Neural cell (in vitro differentiated cells): ENCODE measurements at regions not wholly inside any gene's neighbourhood (a gene's known extent, or its start where the extent isn't known, plus 50 kb on each side); places are given as distances from the start of the nearest gene placed in this dataset.

ENCODE experiments used
- H2AFZ ChIP-seq: fragments of 200-600, 300-800 bp; sonication (generic), shearing (Covaris generic); 2 replicates; pipeline ENCODE4 v1.6.0; 2014; ENCODE audit warnings: low read depth, mild to moderate bottlenecking, antibody characterized with exemption, low read length, moderate library complexity
- H3F3A ChIP-seq: fragments of 200-600 bp; shearing (Covaris generic); 2 replicates; pipeline ENCODE4 v1.6.1; 2016; ENCODE audit warnings: mild to moderate bottlenecking, moderate library complexity, mixed read lengths, antibody characterized with exemption, low read length; ENCODE audit not compliant: insufficient read depth, poor library complexity, severe bottlenecking
- H3K27ac ChIP-seq: fragments of 200-600, 300-800 bp; sonication (generic), shearing (Covaris generic); 2 replicates; pipeline ENCODE4 v1.5.1; 2014; ENCODE audit warnings: mild to moderate bottlenecking, low read length, moderate library complexity
- H3K27me3 ChIP-seq: fragments of 300-800, 200-600 bp; sonication (generic), shearing (Covaris generic); 2 replicates; pipeline ENCODE4 v1.6.0; 2014; ENCODE audit warnings: mild to moderate bottlenecking, low read depth, low read length, moderate library complexity; ENCODE audit not compliant: insufficient read depth
- H3K36me3 ChIP-seq: fragments of 300-800, 200-600 bp; sonication (generic), shearing (Covaris generic); 2 replicates; pipeline ENCODE4 v1.5.1; 2014; ENCODE audit warnings: mild to moderate bottlenecking, antibody characterized with exemption, low read length, moderate library complexity; ENCODE audit not compliant: insufficient read depth
- H3K4me2 ChIP-seq: fragments of 300-800, 200-600 bp; sonication (generic), shearing (Covaris generic); 2 replicates; pipeline ENCODE4 v1.6.0; 2014; ENCODE audit warnings: mild to moderate bottlenecking, low read length
- H3K4me3 ChIP-seq: fragments of 300-800, 200-600 bp; sonication (generic), shearing (Covaris generic); 2 replicates; pipeline ENCODE4 v1.5.1; 2014; ENCODE audit warnings: mild to moderate bottlenecking, low read length, moderate library complexity
- H3K79me2 ChIP-seq: fragments of 200-600 bp; shearing (Covaris generic); replicated peaks from 2 replicates; pipeline ENCODE4 v1.6.0; 2014; ENCODE audit warnings: mild to moderate bottlenecking, low read length, moderate library complexity; ENCODE audit not compliant: insufficient read depth
- H3K9ac ChIP-seq: fragments of 300-800, 200-600 bp; sonication (generic), shearing (Covaris generic); 2 replicates; pipeline ENCODE4 v1.6.1; 2016; ENCODE audit warnings: mild to moderate bottlenecking, low read length, mixed read lengths
- H3K9me2 ChIP-seq: fragments of 200-600 bp; shearing (Covaris generic); 2 replicates; pipeline ENCODE4 v1.6.1; 2016; ENCODE audit warnings: mild to moderate bottlenecking, low read length, mixed read lengths; ENCODE audit not compliant: insufficient read depth
- H3K9me3 ChIP-seq: fragments of 200-600, 300-800 bp; sonication (generic), shearing (Covaris generic); 2 replicates; pipeline ENCODE4 v1.6.1; 2016; ENCODE audit warnings: mild to moderate bottlenecking, mixed run types, low read length, moderate library complexity, mixed read lengths
- H4K20me1 ChIP-seq: fragments of 200-600 bp; shearing (Covaris generic); 2 replicates; pipeline ENCODE4 v1.6.1; 2016; ENCODE audit warnings: mild to moderate bottlenecking, mixed run types; ENCODE audit not compliant: insufficient read depth
- CTCF ChIP-seq: fragments of 450-650 bp; IDR thresholded peaks from 2 replicates; pipeline ENCODE4 v1.5.1; 2014; ENCODE audit warnings: antibody characterized with exemption, mild to moderate bottlenecking, moderate library complexity; ENCODE audit not compliant: poor library complexity, severe bottlenecking
- EP300 ChIP-seq: fragments of 450-650 bp; conservative IDR thresholded peaks from 2 replicates; pipeline ENCODE4 v1.6.1; 2014; ENCODE audit warnings: antibody characterized with exemption, mild to moderate bottlenecking, moderate library complexity; ENCODE audit not compliant: poor library complexity, severe bottlenecking
- EZH2 ChIP-seq: fragments of 200-600, 300-800 bp; shearing (Covaris generic), sonication (generic); IDR thresholded peaks from 2 replicates; pipeline ENCODE4 v1.6.1; 2014; ENCODE audit warnings: antibody characterized with exemption, low read length, borderline replicate concordance, mild to moderate bottlenecking; ENCODE audit not compliant: insufficient read depth, poor library complexity, severe bottlenecking
- MXI1 ChIP-seq: fragments of 450-650 bp; conservative IDR thresholded peaks from 2 replicates; pipeline ENCODE4 v1.6.1; 2014; ENCODE audit warnings: antibody characterized with exemption, mild to moderate bottlenecking; ENCODE audit not compliant: poor library complexity, severe bottlenecking
- POLR2AphosphoS5 ChIP-seq: IDR thresholded peaks from 2 replicates; pipeline ENCODE4 v1.6.1; 2012
- RAD21 ChIP-seq: fragments of 450-650 bp; conservative IDR thresholded peaks from 2 replicates; pipeline ENCODE4 v1.6.1; 2014; ENCODE audit warnings: antibody characterized with exemption, mild to moderate bottlenecking, moderate library complexity
- REST ChIP-seq: IDR thresholded peaks from 2 replicates; pipeline ENCODE4 v1.6.1; 2012; ENCODE audit warnings: borderline replicate concordance
- SMC3 ChIP-seq: fragments of 450-650 bp; conservative IDR thresholded peaks from 2 replicates; pipeline ENCODE4 v1.6.1; 2014; ENCODE audit warnings: antibody characterized with exemption, mild to moderate bottlenecking, moderate library complexity; ENCODE audit not compliant: poor library complexity
- TAF1 ChIP-seq: IDR thresholded peaks from 2 replicates; pipeline ENCODE4 v1.6.1; 2012; ENCODE audit warnings: low read depth

DNA sequence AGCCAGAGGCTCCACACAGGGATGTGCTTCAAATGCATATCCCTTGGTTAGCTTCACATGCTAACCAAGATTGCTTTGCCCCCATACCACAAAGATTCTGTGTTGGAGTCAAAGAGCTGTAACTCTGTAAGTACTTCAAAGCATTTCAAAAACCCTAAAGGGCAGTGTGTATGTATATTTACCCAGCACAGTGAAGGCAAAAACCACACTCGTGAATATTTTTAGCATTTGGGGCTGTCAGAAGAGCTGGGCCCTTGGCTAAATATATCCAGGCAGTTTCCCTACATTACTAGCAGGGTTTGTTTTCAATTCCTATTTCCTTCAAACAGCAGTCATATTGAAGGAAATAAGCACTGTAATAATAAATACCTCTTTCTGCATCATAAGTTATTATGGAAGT is 84.2 kb upstream of the STEAP1B start:
- Histone ChIP-seq H3K4me3 (no peak overlapping the region), H3K9ac (no peak overlapping the region), H3K9me3 (no peaks in the 10 kb centered on the region), H2AFZ (no peak overlapping the region), H3K27ac (no peak overlapping the region), H3F3A (no peaks in the 10 kb centered on the region), H4K20me1 (no peaks in the 10 kb centered on the region), H3K27me3 (no peaks in the 10 kb centered on the region), H3K9me2 (no peaks in the 10 kb centered on the region), H3K4me2 (no peak overlapping the region), H3K36me3 (no peaks in the 10 kb centered on the region), H3K79me2 (no peaks in the 10 kb centered on the region)
- TF ChIP-seq EP300 (no peak), MXI1 (no peak), SMC3 (no peak), TAF1 (no peak), RAD21 (no peak), POLR2AphosphoS5 (no peak), REST (no peak), CTCF (no peak), EZH2 (no peak)

GRCh38 chr7:22582863-22583622 is 83.1 kb upstream of the STEAP1B start:
- Histone ChIP-seq H3K9me3 (no peaks in the 10 kb centered on the region), H3K36me3 (no peaks in the 10 kb centered on the region), H3K79me2 (no peaks in the 10 kb centered on the region), H3K27me3 (no peaks in the 10 kb centered on the region), H2AFZ (no peak overlapping the region), H3F3A (no peaks in the 10 kb centered on the region), H3K9ac (no peak overlapping the region), H3K9me2 (no peaks in the 10 kb centered on the region), H3K4me2 (no peak overlapping the region), H3K4me3 (no peak overlapping the region), H3K27ac (no peak overlapping the region), H4K20me1 (no peaks in the 10 kb centered on the region)
- TF ChIP-seq RAD21 (no peak), EZH2 (no peak), POLR2AphosphoS5 (no peak), CTCF (no peak), MXI1 (no peak), EP300 (no peak), TAF1 (no peak), REST (no peak), SMC3 (no peak)
